Caco-2 (cell line): ENCODE measurements at regions not wholly inside any gene's neighbourhood (a gene's known extent, or its start where the extent isn't known, plus 50 kb on each side); places are given as distances from the start of the nearest gene placed in this dataset.

Experiments
- BruUV-seq: library from RNA; stranded (reverse); fragments of 400-500 nt; replicated peaks from 2 replicates; lab custom pipeline; 2021; lab: Mats Ljungman, UMichigan
- CTCF ChIA-PET: fragments of 300-600 bp; sonication (Branson Sonifier 250); formaldehyde crosslinking; loops from one replicate; lab custom pipeline; 2022; ENCODE audit warnings: antibody characterized with exemption; lab: Charles Lee
- POLR2A ChIA-PET: fragments of 300-600 bp; sonication (Branson Sonifier 250); formaldehyde crosslinking; loops from one replicate; lab custom pipeline; 2022; ENCODE audit warnings: antibody characterized with exemption; lab: Charles Lee
- DNase-seq, 2 experiments: peaks; one replicate each; pipeline versions ENCODE4 v3.0.0 to v3.0.0-alpha.2; 2020 to 2022
- H3K27me3 ChIP-seq: replicated peaks from 2 replicates; pipeline ENCODE4 v1.6.0; 2011; ENCODE audit warnings: low read length; ENCODE audit not compliant: control insufficient read depth, insufficient read depth
- H3K36me3 ChIP-seq: 2 replicates; pipeline ENCODE4 v1.5.1; 2011; ENCODE audit warnings: low read length; ENCODE audit not compliant: control insufficient read depth, insufficient read depth
- H3K4me1 ChIP-seq: fragments of 250-450 bp; sonication (Bioruptor Pico); 2 replicates; pipeline ENCODE4 v1.5.1; 2020; ENCODE audit warnings: mild to moderate bottlenecking
- H3K4me3 ChIP-seq: 2 replicates; pipeline ENCODE4 v1.5.1; 2011; ENCODE audit warnings: low read depth, mild to moderate bottlenecking, control low read depth, low read length
- H3K9me3 ChIP-seq: fragments of 250-450 bp; sonication (Bioruptor Pico); 2 replicates; pipeline ENCODE4 v1.5.1; 2020; ENCODE audit warnings: mild to moderate bottlenecking, moderate library complexity
- H3K27ac Mint-ChIP-seq: one replicate; pipeline ENCODE4 v1.8.0; 2022; ENCODE audit warnings: mixed read lengths; ENCODE audit not compliant: unreplicated experiment
- H3K27me3 Mint-ChIP-seq: one replicate; pipeline ENCODE4 v1.8.0; 2022; ENCODE audit warnings: mixed read lengths; ENCODE audit not compliant: insufficient read depth, unreplicated experiment
- H3K36me3 Mint-ChIP-seq: one replicate; pipeline ENCODE4 v1.8.0; 2022; ENCODE audit warnings: mild to moderate bottlenecking, mixed read lengths; ENCODE audit not compliant: insufficient read depth, unreplicated experiment
- H3K4me1 Mint-ChIP-seq: one replicate; pipeline ENCODE4 v1.8.0; 2022; ENCODE audit warnings: low read depth, mixed read lengths; ENCODE audit not compliant: unreplicated experiment
- H3K4me3 Mint-ChIP-seq: one replicate; pipeline ENCODE4 v1.8.0; 2022; ENCODE audit warnings: mild to moderate bottlenecking, moderate library complexity, mixed read lengths; ENCODE audit not compliant: unreplicated experiment
- H3K9me3 Mint-ChIP-seq: one replicate; pipeline ENCODE4 v1.8.0; 2022; ENCODE audit warnings: mixed read lengths; ENCODE audit not compliant: unreplicated experiment
- intact Hi-C: fragments of 100-400 bp; cut with micrococcal nuclease; formaldehyde crosslinking; loops from one replicate; pipeline ENCODE4 v1.10.0; 2022; ENCODE audit not compliant: unreplicated experiment
- TF ChIP-seq, protein P1 (sequence below), 2 experiments: fragments of 200-600 bp in 1 of 2; IDR thresholded peaks; 1 replicate in 1 of 2; 2 replicates in 1 of 2; pipeline versions ENCODE4 v1.5.1 to v1.8.0; 2011 to 2022; ENCODE audit warnings: antibody characterized with exemption in 1 of 2, control low read depth in 1 of 2, inconsistent platforms in 1 of 2, low read depth in 1 of 2, low read length in 1 of 2, mild to moderate bottlenecking in 1 of 2, moderate library complexity in 1 of 2; ENCODE audit not compliant: insufficient read depth in 1 of 2, severe bottlenecking in 1 of 2, unreplicated experiment in 1 of 2

DNA sequence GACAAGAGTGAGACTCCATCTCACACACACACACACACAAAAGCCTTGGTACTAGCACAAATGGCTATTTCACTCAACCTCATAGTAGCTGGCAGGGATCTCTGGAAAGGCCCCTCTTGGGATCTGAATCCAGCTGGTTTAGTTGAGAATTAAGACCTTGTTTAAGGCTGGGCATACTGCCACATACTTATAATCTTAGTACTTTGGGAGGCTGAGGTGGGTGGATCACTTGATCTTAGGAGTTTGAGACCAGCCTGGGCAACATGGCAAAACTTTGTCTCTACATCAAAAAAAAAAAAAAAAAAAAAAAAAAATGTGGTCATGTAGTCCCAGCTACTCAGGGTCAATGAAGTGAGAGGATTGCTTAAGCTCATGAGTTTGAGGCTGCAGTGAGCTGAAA lies 628.3 kb downstream of the MMUT start:
- ChIA-PET POLR2A (no interaction called here), CTCF (interaction anchor here (0.6 kb wide), 1 partner anchor 575 kb away, joined by 7 read pairs; no protein-coding TSS in a partner anchor)
- DNase-seq, result no peak
- intact Hi-C loops, result no loop called here
- TF ChIP-seq, protein P1, sequence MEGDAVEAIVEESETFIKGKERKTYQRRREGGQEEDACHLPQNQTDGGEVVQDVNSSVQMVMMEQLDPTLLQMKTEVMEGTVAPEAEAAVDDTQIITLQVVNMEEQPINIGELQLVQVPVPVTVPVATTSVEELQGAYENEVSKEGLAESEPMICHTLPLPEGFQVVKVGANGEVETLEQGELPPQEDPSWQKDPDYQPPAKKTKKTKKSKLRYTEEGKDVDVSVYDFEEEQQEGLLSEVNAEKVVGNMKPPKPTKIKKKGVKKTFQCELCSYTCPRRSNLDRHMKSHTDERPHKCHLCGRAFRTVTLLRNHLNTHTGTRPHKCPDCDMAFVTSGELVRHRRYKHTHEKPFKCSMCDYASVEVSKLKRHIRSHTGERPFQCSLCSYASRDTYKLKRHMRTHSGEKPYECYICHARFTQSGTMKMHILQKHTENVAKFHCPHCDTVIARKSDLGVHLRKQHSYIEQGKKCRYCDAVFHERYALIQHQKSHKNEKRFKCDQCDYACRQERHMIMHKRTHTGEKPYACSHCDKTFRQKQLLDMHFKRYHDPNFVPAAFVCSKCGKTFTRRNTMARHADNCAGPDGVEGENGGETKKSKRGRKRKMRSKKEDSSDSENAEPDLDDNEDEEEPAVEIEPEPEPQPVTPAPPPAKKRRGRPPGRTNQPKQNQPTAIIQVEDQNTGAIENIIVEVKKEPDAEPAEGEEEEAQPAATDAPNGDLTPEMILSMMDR (IDR thresholded peaks at IDR 0.05; ENCODE audit: insufficient read depth in 1 of 2, low read depth in 1 of 2, low read length in 1 of 2, severe bottlenecking in 1 of 2, unreplicated experiment in 1 of 2), result no peak
- BruUV-seq, result no TSS peak
- Histone ChIP-seq H3K36me3 (no peaks in the 10 kb centered on the region), H3K4me3 (no peak overlapping the region), H3K9me3 (no peaks in the 10 kb centered on the region), H3K27me3 (no peaks in the 10 kb centered on the region), H3K4me1 (no peaks in the 10 kb centered on the region)
- H3K36me3 Mint-ChIP-seq, result no peaks in the 10 kb centered on the region
- H3K27ac Mint-ChIP-seq, result no peak overlapping the region
- no peaks in the 10 kb centered on the region for H3K4me1 Mint-ChIP-seq
- peaks cover under 1% of the 10 kb centered on the region for H3K9me3 Mint-ChIP-seq
- no peaks in the 10 kb centered on the region for H3K27me3 Mint-ChIP-seq
- H3K4me3 Mint-ChIP-seq, result no peak overlapping the region

DNA sequence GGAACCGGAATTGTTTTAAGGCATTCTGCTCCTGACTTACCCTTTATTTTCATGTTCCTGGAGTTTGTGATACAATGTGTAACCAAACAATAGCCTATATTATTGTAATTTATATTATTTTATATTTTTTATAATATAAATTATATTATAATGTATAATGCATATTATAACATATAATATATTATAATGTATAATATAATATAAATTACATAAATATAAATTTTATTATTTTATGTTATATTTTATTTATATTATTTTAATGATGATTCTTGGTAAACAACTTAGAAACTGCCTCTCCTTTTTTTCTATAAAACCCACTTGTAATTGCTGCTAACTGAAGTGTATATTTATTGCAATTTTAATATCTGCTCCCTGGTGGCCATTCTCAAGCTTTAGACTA lies 629.1 kb downstream of the MMUT start:
- no peak overlapping the region for H3K4me3 ChIP-seq
- intact Hi-C loops, result no loop called here
- Mint-ChIP-seq H3K27ac (no peak overlapping the region), H3K4me3 (no peak overlapping the region), H3K4me1 (no peaks in the 10 kb centered on the region), H3K9me3 (no peaks in the 10 kb centered on the region), H3K36me3 (no peaks in the 10 kb centered on the region), H3K27me3 (no peaks in the 10 kb centered on the region)
- no peaks in the 10 kb centered on the region for H3K4me1 ChIP-seq
- no peaks in the 10 kb centered on the region for H3K9me3 ChIP-seq
- no peaks in the 10 kb centered on the region for H3K27me3 ChIP-seq
- ChIA-PET POLR2A (no interaction called here), CTCF (no interaction called here)
- no peaks in the 10 kb centered on the region for H3K36me3 ChIP-seq
- DNase-seq, result no peak
- BruUV-seq, result no TSS peak
- TF ChIP-seq, protein P1 (IDR thresholded peaks at IDR 0.05; ENCODE audit: insufficient read depth in 1 of 2, low read depth in 1 of 2, low read length in 1 of 2, severe bottlenecking in 1 of 2, unreplicated experiment in 1 of 2), result no peak

DNA sequence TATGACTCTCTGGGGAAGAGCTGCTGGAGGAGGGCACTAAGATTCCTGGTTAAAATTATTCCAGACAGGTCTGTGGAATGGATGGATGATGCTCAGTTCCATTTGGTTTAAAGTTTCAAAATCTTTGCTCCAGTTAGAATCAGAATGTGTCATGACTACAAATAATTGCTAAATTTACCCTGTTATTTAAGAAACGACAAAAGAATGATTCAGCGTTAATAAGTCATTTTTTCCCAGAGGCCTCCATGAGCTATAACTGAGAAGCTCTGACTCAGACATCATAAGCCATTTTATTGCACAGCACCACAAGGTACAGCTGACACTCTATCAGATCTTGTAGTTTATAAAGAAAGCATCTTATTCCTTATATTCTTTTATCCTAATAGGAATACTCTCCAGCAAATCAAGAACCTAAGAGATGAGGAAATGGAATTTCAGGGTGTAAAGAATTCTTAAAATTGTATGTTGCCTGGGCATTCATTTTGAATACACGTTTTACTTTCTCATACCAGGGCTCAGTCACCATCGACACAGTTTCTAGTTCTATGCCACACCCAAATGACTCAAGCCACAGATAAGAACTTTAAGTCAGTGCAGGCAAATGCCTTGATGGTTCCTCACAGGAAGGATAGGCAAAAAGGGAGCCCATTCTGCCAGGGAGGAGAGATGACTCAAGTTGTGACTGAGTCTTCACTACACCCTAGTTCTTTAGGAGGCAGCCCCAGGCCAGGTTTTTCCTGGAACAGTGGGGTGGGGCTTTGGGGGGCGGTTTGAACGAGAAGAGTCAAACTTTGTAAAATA lies 636.0 kb downstream of the MMUT start:
- Mint-ChIP-seq H3K36me3 (no peaks in the 10 kb centered on the region), H3K9me3 (no peaks in the 10 kb centered on the region), H3K4me1 (peaks cover 9% of the 10 kb centered on the region), H3K27me3 (no peaks in the 10 kb centered on the region), H3K4me3 (peak overlapping the region; percentile 20), H3K27ac (peak overlapping the region; percentile 63)
- H3K4me3 ChIP-seq, result no peak overlapping the region
- intact Hi-C loops, result no loop called here
- DNase-seq, result peak; percentile 6 to 55
- ChIA-PET POLR2A (no interaction called here), CTCF (no interaction called here)
- TF ChIP-seq, protein P1 (IDR thresholded peaks at IDR 0.05; ENCODE audit: insufficient read depth in 1 of 2, low read depth in 1 of 2, low read length in 1 of 2, severe bottlenecking in 1 of 2, unreplicated experiment in 1 of 2), result no peak
- H3K27me3 ChIP-seq, result no peaks in the 10 kb centered on the region
- H3K9me3 ChIP-seq, result no peaks in the 10 kb centered on the region
- H3K36me3 ChIP-seq, result no peaks in the 10 kb centered on the region
- peaks cover 16% of the 10 kb centered on the region for H3K4me1 ChIP-seq
- BruUV-seq, result no TSS peak
